Suprapubic skin (tissue), 4 donors: ENCODE measurements at regions not wholly inside any gene's neighbourhood (a gene's known extent, or its start where the extent isn't known, plus 50 kb on each side); places are given as distances from the start of the nearest gene placed in this dataset.
"Not testable (repeated sequence)": the region's sequence is repeated elsewhere in the genome, so short reads cannot be mapped to it uniquely, and the experiment has no call there.

Source experiments
- DNase-seq, 2 donors: peaks; one replicate each; pipeline ENCODE4 v3.0.0-alpha.2; 2019; ENCODE audit warnings: low spot score in 2 of 2
- H3K27ac ChIP-seq: fragments of 200-600 bp; sonication (generic); one replicate; pipeline ENCODE4 v1.5.1; 2019
- H3K27me3 ChIP-seq: fragments of 200-600 bp; sonication (generic); one replicate; pipeline ENCODE4 v1.5.1; 2019
- H3K36me3 ChIP-seq: fragments of 200-600 bp; sonication (generic); one replicate; pipeline ENCODE4 v1.5.1; 2019
- H3K4me1 ChIP-seq: fragments of 200-600 bp; sonication (generic); one replicate; pipeline ENCODE4 v1.5.1; 2019
- H3K4me3 ChIP-seq: fragments of 200-600 bp; sonication (generic); one replicate; pipeline ENCODE4 v1.5.1; 2019; ENCODE audit warnings: mild to moderate bottlenecking
- H3K9me3 ChIP-seq: fragments of 200-600 bp; sonication (generic); one replicate; pipeline ENCODE4 v1.5.1; 2019
- EP300 ChIP-seq: sonication (generic); formaldehyde crosslinking; IDR thresholded peaks from one replicate; pipeline ENCODE4 v1.6.1; 2017; ENCODE audit warnings: antibody characterized with exemption
- POLR2A ChIP-seq, 2 donors: fragments of 450-650 bp; IDR thresholded peaks; one replicate each; pipeline ENCODE4 v1.6.1; 2017; ENCODE audit warnings: antibody characterized with exemption in 2 of 2, mild to moderate bottlenecking in 2 of 2, moderate library complexity in 2 of 2
- POLR2AphosphoS5 ChIP-seq, 3 donors: sonication (generic); formaldehyde crosslinking; IDR thresholded peaks; one replicate each; pipeline ENCODE4 v1.6.1; 2017; ENCODE audit warnings: antibody characterized with exemption in 3 of 3
- WGBS: methylation state at CpG from one replicate; pipeline ENCODE4 v1.1.5; 2018; 5-methylcytosine and 5-hydroxymethylcytosine counted together
- TF ChIP-seq, protein P1 (sequence below), 2 donors: fragments of 200-600 bp in 1 of 2; fragments of 450-650 bp in 1 of 2; sonication (generic) in 1 of 2; IDR thresholded peaks; one replicate each; pipeline ENCODE4 v1.5.1; 2016 to 2019; ENCODE audit warnings: antibody characterized with exemption in 2 of 2, mild to moderate bottlenecking in 1 of 2, moderate library complexity in 1 of 2

DNA sequence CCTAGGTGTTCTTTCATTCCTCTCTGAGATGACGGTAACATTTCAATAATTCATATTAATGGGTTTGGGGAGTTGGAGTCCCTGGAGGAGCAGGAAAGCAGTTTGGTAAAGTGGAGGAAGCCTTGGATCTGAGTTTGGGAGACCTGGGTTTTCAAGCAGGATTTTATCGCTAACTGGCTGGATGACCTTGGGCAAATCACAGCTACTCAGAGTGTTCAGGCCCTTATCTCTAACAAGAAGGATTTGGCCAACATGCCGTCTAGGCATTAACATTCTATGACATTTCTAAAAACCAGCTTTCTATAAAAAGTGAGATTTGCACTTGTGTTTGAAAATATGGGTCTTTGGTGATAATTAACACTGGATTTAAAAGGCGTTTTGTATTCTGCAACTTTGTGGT lies 59.7 kb upstream of the MEX3C start:
- Histone ChIP-seq H3K27me3 (peaks cover 3% of the 10 kb centered on the region), H3K9me3 (no peaks in the 10 kb centered on the region), H3K27ac (no peak overlapping the region), H3K4me3 (no peak overlapping the region), H3K36me3 (no peaks in the 10 kb centered on the region), H3K4me1 (no peaks in the 10 kb centered on the region)
- TF ChIP-seq, protein P1, sequence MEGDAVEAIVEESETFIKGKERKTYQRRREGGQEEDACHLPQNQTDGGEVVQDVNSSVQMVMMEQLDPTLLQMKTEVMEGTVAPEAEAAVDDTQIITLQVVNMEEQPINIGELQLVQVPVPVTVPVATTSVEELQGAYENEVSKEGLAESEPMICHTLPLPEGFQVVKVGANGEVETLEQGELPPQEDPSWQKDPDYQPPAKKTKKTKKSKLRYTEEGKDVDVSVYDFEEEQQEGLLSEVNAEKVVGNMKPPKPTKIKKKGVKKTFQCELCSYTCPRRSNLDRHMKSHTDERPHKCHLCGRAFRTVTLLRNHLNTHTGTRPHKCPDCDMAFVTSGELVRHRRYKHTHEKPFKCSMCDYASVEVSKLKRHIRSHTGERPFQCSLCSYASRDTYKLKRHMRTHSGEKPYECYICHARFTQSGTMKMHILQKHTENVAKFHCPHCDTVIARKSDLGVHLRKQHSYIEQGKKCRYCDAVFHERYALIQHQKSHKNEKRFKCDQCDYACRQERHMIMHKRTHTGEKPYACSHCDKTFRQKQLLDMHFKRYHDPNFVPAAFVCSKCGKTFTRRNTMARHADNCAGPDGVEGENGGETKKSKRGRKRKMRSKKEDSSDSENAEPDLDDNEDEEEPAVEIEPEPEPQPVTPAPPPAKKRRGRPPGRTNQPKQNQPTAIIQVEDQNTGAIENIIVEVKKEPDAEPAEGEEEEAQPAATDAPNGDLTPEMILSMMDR (IDR thresholded peaks at IDR 0.05): no peak
- TF ChIP-seq POLR2A (IDR thresholded peaks at IDR 0.05) (no peak), POLR2AphosphoS5 (IDR thresholded peaks at IDR 0.05) (no peak)
- WGBS: 81% methylated on average over 4 of the region's 4 CpGs
- DNase-seq: no peak

DNA sequence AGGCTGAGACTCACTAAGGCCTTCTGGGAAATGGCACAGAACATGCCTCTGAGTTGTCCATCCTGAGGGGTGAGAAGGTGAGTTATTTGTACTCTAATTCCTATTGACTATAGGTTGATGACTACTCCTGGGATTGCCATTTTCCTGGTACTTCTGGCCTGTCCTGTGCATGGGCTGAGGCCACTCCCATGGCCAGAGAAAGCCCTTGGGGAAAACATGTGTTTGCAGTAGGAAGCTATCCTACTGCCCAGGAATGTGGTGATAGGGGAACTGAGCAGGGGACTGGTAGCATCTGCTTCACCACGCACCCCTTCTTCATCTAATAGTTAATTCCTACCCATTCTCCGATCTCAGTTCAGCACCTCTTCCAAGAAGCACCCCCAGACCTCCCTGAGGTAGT lies 62.6 kb upstream of the MEX3C start:
- no peaks in the 10 kb centered on the region for H3K36me3 ChIP-seq
- no peaks in the 10 kb centered on the region for H3K9me3 ChIP-seq
- 87% methylated on average over 2 of the region's 2 CpGs for WGBS
- no peaks in the 10 kb centered on the region for H3K4me1 ChIP-seq
- no peak overlapping the region for H3K27ac ChIP-seq
- no peak overlapping the region for H3K4me3 ChIP-seq
- no peak for TF ChIP-seq EP300
- TF ChIP-seq, protein P1 (IDR thresholded peaks at IDR 0.05): no peak
- no peak for TF ChIP-seq POLR2AphosphoS5 (IDR thresholded peaks at IDR 0.05)
- TF ChIP-seq POLR2A (IDR thresholded peaks at IDR 0.05): no peak
- no peak for DNase-seq
- peaks cover 3% of the 10 kb centered on the region for H3K27me3 ChIP-seq

DNA sequence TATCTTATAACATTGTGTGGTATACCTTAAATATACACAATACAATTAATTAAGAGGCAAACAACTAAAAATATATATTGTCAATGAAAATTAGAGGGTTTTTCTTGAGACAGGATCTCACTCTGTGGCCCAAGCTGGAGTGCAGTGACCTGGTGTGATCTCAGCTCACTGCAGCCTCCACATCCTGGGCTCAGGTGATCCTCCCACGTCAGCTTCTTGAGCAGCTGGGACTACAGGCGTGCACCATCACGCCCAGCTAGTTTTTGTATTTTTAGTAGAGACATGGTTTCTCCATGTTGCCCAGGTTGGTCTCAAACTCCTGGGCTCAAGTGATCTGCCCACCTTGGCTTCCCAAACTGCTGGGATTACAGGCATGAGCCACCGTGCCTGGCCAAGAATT lies 68.6 kb upstream of the MEX3C start:
- not testable (repeated sequence) for H3K4me1 ChIP-seq, H3K9me3 ChIP-seq, H3K4me3 ChIP-seq, DNase-seq, H3K36me3 ChIP-seq, H3K27ac ChIP-seq, H3K27me3 ChIP-seq
- 64% methylated on average over 4 of the region's 4 CpGs for WGBS

DNA sequence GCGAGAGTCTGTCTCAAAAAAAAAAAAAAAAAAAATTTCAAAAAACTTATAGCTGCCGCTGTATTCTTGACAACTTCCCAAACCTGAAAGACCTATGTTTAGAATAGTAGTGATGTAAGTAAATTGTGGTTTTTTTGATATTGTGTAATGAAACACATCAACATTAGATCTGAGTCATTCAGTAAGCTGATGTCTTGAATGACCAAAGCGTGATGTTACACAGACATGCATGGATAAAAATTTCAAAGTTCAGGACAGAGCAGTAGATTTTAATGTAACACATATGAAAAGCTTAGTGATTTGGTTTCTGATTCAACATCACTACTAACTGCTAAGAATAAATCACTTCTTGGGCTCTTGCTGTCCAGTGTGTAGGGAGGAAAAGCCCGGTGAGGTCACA lies 69.3 kb upstream of the MEX3C start:
- no peak for DNase-seq
- 70% methylated on average over 4 of the region's 4 CpGs for WGBS
- TF ChIP-seq EP300: no peak
- TF ChIP-seq, protein P1 (IDR thresholded peaks at IDR 0.05): no peak
- TF ChIP-seq POLR2A (IDR thresholded peaks at IDR 0.05): no peak
- no peak for TF ChIP-seq POLR2AphosphoS5 (IDR thresholded peaks at IDR 0.05)
- no peaks in the 10 kb centered on the region for H3K27me3 ChIP-seq
- H3K36me3 ChIP-seq: no peaks in the 10 kb centered on the region
- no peaks in the 10 kb centered on the region for H3K9me3 ChIP-seq
- no peak overlapping the region for H3K4me3 ChIP-seq
- no peaks in the 10 kb centered on the region for H3K4me1 ChIP-seq
- no peak overlapping the region for H3K27ac ChIP-seq

DNA sequence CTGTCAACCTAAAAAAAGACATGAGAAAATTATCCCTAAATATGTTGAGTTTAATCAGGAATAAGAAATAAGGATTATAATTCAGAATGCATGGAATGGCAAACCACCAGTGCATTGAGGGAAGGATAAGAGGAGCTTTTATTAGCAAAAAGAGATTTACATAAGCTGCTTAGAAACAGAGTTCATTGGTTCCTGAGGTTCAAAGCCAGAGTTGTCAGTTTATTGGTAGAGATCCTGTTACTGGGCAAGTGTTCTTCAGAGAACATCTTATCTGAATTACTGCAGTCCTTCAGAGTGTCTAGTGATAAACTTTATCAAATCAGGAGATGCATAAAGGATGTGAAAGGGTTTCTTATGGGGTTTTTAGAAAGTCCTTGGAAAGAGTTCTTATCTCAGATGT lies 76.0 kb upstream of the MEX3C start:
- Histone ChIP-seq H3K4me1 (no peaks in the 10 kb centered on the region), H3K4me3 (no peak overlapping the region), H3K27me3 (no peaks in the 10 kb centered on the region), H3K27ac (no peak overlapping the region), H3K9me3 (no peaks in the 10 kb centered on the region), H3K36me3 (no peaks in the 10 kb centered on the region)
- no peak for DNase-seq
- TF ChIP-seq POLR2AphosphoS5 (IDR thresholded peaks at IDR 0.05) (no peak), EP300 (no peak), POLR2A (IDR thresholded peaks at IDR 0.05) (no peak)
- TF ChIP-seq, protein P1 (IDR thresholded peaks at IDR 0.05): no peak

DNA sequence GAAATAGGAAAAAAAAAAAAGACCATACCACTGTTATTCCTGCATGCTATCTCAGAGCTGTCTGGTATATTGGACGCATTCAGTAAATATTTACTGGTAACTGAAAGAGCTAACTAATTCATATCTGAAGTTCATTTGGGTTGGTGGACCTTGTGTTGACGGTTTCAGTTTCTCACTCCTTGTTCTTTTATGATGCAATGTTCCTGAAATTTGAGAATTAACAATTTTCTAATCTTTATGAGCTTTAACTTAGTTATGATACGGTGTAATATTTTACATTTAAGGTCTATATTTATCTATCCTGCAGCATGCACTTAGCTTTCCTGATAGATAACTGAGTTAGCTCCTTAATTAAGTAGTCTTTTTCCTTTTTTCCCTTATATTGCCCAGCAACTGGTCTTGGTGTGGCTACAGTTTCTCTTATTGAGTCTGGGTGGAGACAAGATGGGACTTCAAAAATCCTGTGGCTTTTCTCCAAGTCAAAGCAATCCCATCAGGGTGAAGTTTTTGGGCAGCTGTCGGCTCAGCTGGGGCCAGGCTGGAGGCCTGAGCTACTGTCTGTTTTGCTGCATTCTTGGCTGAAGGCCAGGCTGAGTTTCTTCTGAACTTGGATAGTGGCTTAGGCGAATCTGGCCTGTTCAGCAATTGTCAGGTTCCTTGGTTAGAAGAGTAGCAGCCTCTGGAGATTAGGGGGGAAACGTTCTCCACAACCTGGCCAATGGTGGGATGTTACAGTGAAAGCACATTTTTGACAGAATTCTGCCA lies 78.4 kb upstream of the MEX3C start:
- TF ChIP-seq, protein P1 (IDR thresholded peaks at IDR 0.05): no peak
- TF ChIP-seq EP300: no peak
- no peak for TF ChIP-seq POLR2A (IDR thresholded peaks at IDR 0.05)
- no peak for TF ChIP-seq POLR2AphosphoS5 (IDR thresholded peaks at IDR 0.05)
- no peak overlapping the region for H3K27ac ChIP-seq
- H3K4me3 ChIP-seq: no peak overlapping the region
- WGBS: 57% methylated on average over 6 of the region's 6 CpGs
- H3K36me3 ChIP-seq: no peaks in the 10 kb centered on the region
- no peaks in the 10 kb centered on the region for H3K9me3 ChIP-seq
- DNase-seq: no peak
- no peaks in the 10 kb centered on the region for H3K27me3 ChIP-seq
- no peaks in the 10 kb centered on the region for H3K4me1 ChIP-seq
